WI38 (cell line): ENCODE measurements at regions not wholly inside any gene's neighbourhood (a gene's known extent, or its start where the extent isn't known, plus 50 kb on each side); places are given as distances from the start of the nearest gene placed in this dataset.

Experiments
- H3K4me3 ChIP-seq: 2 replicates; pipeline ENCODE4 v1.5.1; 2011; ENCODE audit warnings: low read depth, mild to moderate bottlenecking, control low read depth, low read length
- TF ChIP-seq, protein P1 (sequence below): IDR thresholded peaks from 2 replicates; pipeline ENCODE4 v1.5.1; 2012; ENCODE audit warnings: low read depth, mild to moderate bottlenecking, control low read depth, low read length

GRCh38 chr6:44062771-44063560 lies 64.3 kb downstream of the MRPL14 start:
- TF ChIP-seq, protein P1, sequence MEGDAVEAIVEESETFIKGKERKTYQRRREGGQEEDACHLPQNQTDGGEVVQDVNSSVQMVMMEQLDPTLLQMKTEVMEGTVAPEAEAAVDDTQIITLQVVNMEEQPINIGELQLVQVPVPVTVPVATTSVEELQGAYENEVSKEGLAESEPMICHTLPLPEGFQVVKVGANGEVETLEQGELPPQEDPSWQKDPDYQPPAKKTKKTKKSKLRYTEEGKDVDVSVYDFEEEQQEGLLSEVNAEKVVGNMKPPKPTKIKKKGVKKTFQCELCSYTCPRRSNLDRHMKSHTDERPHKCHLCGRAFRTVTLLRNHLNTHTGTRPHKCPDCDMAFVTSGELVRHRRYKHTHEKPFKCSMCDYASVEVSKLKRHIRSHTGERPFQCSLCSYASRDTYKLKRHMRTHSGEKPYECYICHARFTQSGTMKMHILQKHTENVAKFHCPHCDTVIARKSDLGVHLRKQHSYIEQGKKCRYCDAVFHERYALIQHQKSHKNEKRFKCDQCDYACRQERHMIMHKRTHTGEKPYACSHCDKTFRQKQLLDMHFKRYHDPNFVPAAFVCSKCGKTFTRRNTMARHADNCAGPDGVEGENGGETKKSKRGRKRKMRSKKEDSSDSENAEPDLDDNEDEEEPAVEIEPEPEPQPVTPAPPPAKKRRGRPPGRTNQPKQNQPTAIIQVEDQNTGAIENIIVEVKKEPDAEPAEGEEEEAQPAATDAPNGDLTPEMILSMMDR: peak; percentile 35
- no peak overlapping the region for H3K4me3 ChIP-seq

DNA sequence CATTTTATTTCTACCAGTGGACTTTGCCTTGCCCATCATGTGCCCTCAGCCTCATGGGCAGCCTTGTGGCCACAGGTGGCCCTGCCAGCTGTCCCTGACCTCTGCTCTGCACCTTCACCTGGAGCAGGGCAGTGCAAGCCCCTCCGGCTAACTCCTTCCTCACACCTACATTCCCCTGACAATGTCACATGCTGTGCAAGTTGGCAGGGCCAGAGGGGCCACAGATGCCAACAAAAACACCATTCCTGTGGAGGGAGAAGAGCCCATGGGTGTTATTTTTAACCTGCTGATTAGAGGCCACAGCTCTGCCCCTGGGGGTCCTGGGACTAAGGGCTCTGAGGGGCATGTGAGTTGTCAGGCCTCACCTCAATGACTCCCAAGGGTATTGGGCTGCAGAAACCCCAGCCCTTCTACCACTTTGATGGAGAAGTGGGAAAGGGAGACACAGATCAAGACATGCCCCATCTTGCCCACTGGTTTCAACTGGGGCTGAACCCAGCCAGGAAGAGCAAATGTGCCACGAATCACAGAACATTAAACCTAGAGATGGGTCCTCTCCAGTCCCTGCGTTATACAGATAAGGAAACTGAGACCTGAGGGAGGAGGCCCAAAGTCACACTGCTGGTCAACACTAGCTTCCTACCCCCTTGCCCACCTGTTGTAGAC lies 65.0 kb downstream of the MRPL14 start:
- TF ChIP-seq, protein P1: no peak
- no peak overlapping the region for H3K4me3 ChIP-seq

GRCh38 chr6:44061375-44062104 lies 65.7 kb downstream of the MRPL14 start:
- TF ChIP-seq, protein P1: no peak
- no peak overlapping the region for H3K4me3 ChIP-seq

DNA sequence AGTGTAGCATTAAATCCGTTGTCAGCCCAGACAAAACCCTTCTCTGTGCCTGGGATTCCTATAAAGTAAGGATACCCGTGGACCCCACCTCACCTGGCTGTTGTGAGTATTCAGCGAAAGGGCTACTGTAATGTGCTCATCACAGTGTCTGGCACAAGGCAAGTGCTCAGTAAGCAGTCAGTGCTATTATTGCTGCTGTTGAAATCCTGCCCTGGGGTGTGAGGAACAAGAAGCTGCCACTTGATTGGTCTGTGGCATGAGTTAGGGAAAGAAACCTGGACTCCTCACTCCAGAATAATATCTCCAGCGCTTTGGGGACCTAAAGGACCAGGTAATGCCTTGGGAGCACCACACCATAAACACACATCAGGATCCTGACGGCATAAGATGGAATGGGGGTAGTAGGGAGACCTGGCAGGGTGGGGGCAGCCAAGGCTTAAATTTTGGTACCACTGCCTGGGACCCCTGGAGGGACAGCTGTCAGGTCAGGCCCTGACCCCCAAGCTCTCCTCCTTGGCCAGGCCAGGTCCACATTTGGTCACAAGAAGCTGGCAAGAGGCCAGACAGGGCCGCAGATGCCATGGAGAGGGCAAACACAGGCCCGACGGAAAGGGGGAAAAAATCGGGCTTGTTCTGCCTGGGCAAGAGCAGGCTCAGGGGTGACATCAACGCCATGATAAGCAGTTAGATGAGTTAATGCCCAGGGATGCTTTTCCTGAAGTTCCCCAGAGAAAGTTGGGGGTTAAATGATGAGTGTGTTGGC lies 66.5 kb downstream of the MRPL14 start:
- no peak overlapping the region for H3K4me3 ChIP-seq
- TF ChIP-seq, protein P1: no peak

DNA sequence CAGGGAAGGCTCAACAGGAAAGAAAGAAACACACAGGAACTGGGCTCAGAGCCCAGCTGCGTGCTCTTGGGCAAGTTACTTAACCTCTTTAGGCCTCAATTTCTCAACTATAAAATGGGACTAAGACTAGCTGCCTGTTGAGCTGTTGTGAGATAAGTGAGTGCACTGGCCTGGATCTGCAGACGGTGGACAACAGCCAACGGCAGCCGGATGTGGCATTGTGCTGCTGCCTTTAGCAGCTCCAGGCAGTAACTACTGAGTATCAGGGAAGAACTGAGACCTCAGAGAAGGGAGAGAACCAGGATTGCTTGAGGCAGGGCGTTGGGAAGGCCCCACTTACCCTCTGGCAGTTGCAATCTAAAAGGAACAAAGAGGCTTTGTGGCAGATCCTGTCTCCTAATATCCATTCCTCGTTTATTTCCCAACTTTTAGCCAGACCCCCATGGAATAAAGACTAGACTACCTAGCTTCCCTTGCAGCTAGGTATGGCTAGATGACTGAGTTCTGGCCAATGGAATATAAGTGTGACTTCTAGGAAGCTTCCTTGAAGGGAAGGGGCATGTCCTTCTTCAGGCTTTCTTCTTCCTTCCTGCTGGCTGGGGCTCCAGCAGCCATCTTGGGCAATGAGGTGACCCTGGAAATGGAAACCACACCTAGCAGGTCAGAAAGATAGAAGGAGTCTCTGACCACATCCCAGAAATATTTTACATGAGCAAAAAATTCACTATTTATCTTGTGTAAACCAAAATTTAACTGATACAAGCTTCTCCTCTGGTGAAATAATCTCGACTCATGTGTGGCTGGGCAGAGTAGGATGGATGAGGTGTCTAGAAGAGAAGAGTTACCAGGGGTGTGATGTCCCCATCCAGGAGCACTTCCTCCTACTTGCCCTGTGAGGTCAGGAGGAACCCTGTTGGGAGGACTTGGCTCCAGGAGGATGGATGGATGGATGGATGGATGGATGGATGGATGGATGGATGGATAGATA lies 67.6 kb downstream of the MRPL14 start:
- no peak overlapping the region for H3K4me3 ChIP-seq
- TF ChIP-seq, protein P1: no peak
